Inflammatory macrophage treated with lipopolysaccharide for 4 hours (primary cell): ENCODE measurements at regions not wholly inside any gene's neighbourhood (a gene's known extent, or its start where the extent isn't known, plus 50 kb on each side); places are given as distances from the start of the nearest gene placed in this dataset.
A peak's percentile ranks its signal among the peaks of the same experiment; 100 is the strongest.

Experiments
- DNase-seq: peaks from one replicate; pipeline ENCODE4 v3.0.0-alpha.2; 2020

GRCh38 chr11:69366591-69366990, 72.6 kb downstream of the MYEOV start:
- no peak for DNase-seq

GRCh38 chr11:69367211-69367964, 73.4 kb downstream of the MYEOV start:
- DNase-seq: peak; percentile 43

GRCh38 chr11:69368119-69368880, 74.3 kb downstream of the MYEOV start:
- no peak for DNase-seq

- peak; percentile 39 for DNase-seq
Observed at GRCh38 chr11:69369210-69369825, 75.4 kb downstream of the MYEOV start.

GRCh38 chr11:69369945-69370344, 76.0 kb downstream of the MYEOV start:
- no peak for DNase-seq

GRCh38 chr11:69370984-69371709, 77.2 kb downstream of the MYEOV start:
- no peak for DNase-seq

- no peak for DNase-seq
Observed at GRCh38 chr11:69371731-69372588, 78.0 kb downstream of the MYEOV start.

GRCh38 chr11:69372589-69373250, 78.8 kb downstream of the MYEOV start:
- no peak for DNase-seq

- no peak for DNase-seq
Observed at GRCh38 chr11:69373251-69373635, 79.3 kb downstream of the MYEOV start.

- DNase-seq: no peak
Observed at GRCh38 chr11:69374110-69374945, 80.4 kb downstream of the MYEOV start.

- no peak for DNase-seq
Observed at GRCh38 chr11:69374946-69375310, 81.0 kb downstream of the MYEOV start.

- DNase-seq: no peak
Observed at GRCh38 chr11:69375316-69376154, 81.6 kb downstream of the MYEOV start.

- DNase-seq: no peak
Observed at GRCh38 chr11:69376155-69377028, 82.4 kb downstream of the MYEOV start.

- DNase-seq: no peak
Observed at GRCh38 chr11:69377029-69377952, 83.3 kb downstream of the MYEOV start.

- no peak for DNase-seq
Observed at GRCh38 chr11:69377953-69378302, 84.0 kb downstream of the MYEOV start.

- no peak for DNase-seq
Observed at GRCh38 chr11:69378303-69379141, 84.6 kb downstream of the MYEOV start.

- DNase-seq: no peak
Observed at GRCh38 chr11:69380451-69380901, 86.5 kb downstream of the MYEOV start.
